Epithelial cell of proximal tubule (primary cell): ENCODE measurements at regions not wholly inside any gene's neighbourhood (a gene's known extent, or its start where the extent isn't known, plus 50 kb on each side); places are given as distances from the start of the nearest gene placed in this dataset.

Experiments used
- DNase-seq: peaks from one replicate; pipeline ENCODE4 v3.0.0-alpha.2; 2011; ENCODE audit warnings: low read depth
- H3K4me3 ChIP-seq: 2 replicates; pipeline ENCODE4 v1.5.1; 2011; ENCODE audit warnings: low read depth, mild to moderate bottlenecking, low read length
- CTCF ChIP-seq: conservative IDR thresholded peaks from 2 replicates; pipeline ENCODE4 v1.5.1; 2012; ENCODE audit warnings: low read depth, mild to moderate bottlenecking, low read length

GRCh38 chr21:38914528-38915293, 109.0 kb downstream of the ETS2 start:
- no peak for TF ChIP-seq CTCF
- no peak overlapping the region for H3K4me3 ChIP-seq
- DNase-seq = no peak

GRCh38 chr21:38913893-38914527, 108.3 kb downstream of the ETS2 start:
- DNase-seq = no peak
- no peak for TF ChIP-seq CTCF
- no peak overlapping the region for H3K4me3 ChIP-seq

GRCh38 chr21:38913120-38913892, 107.6 kb downstream of the ETS2 start:
- no peak for DNase-seq
- no peak for TF ChIP-seq CTCF
- peak overlapping the region; percentile 26 for H3K4me3 ChIP-seq

GRCh38 chr21:38912789-38913119, 107.0 kb downstream of the ETS2 start:
- TF ChIP-seq CTCF = no peak
- no peak for DNase-seq
- peak overlapping the region; percentile 26 for H3K4me3 ChIP-seq

- no peak for TF ChIP-seq CTCF
- no peak for DNase-seq
- H3K4me3 ChIP-seq = no peak overlapping the region
Measured at GRCh38 chr21:38912102-38912629, 106.4 kb downstream of the ETS2 start.

- TF ChIP-seq CTCF = no peak
- no peak for DNase-seq
- no peak overlapping the region for H3K4me3 ChIP-seq
Measured at GRCh38 chr21:38911484-38912101, 105.9 kb downstream of the ETS2 start.
